Vagina (tissue), 2 donors: ENCODE measurements at regions not wholly inside any gene's neighbourhood (a gene's known extent, or its start where the extent isn't known, plus 50 kb on each side); places are given as distances from the start of the nearest gene placed in this dataset.

ENCODE experiments used
- CTCF ChIP-seq, 3 experiments: fragments of 450-650 bp in 2 of 3; fragments of 200-600 bp in 1 of 3; sonication (generic) in 1 of 3; IDR thresholded peaks; one replicate each; pipeline ENCODE4 v1.5.1; 2017 to 2019; ENCODE audit warnings: antibody characterized with exemption in 3 of 3, mild to moderate bottlenecking in 2 of 3, moderate library complexity in 2 of 3
- POLR2A ChIP-seq, 2 donors: fragments of 450-650 bp; IDR thresholded peaks; one replicate each; pipeline ENCODE4 v1.6.1; 2017; ENCODE audit warnings: antibody characterized with exemption in 2 of 2, mild to moderate bottlenecking in 2 of 2, moderate library complexity in 2 of 2
- POLR2AphosphoS5 ChIP-seq, 2 donors: sonication (generic); formaldehyde crosslinking; IDR thresholded peaks; one replicate each; pipeline ENCODE4 v1.9.0; 2017; ENCODE audit warnings: antibody characterized with exemption in 2 of 2, mild to moderate bottlenecking in 2 of 2, low read depth in 1 of 2; ENCODE audit not compliant: insufficient read depth in 1 of 2

GRCh38 chr1:47508702-47509431, 71.0 kb downstream of the FOXD2 start:
- TF ChIP-seq CTCF (IDR thresholded peaks at IDR 0.05) (no peak), POLR2A (IDR thresholded peaks at IDR 0.05) (no peak), POLR2AphosphoS5 (IDR thresholded peaks at IDR 0.05; ENCODE audit: insufficient read depth in 1 of 2, low read depth in 1 of 2) (no peak)
